Uterus (tissue), 3 donors: ENCODE measurements at regions not wholly inside any gene's neighbourhood (a gene's known extent, or its start where the extent isn't known, plus 50 kb on each side); places are given as distances from the start of the nearest gene placed in this dataset.
A peak's percentile ranks its signal among the peaks of the same experiment; 100 is the strongest.

Experiments used
- DNase-seq, 2 donors: peaks; one replicate each; pipeline ENCODE4 v3.0.0-alpha.2; 2019 to 2020
- H3K27ac ChIP-seq, 2 donors: fragments of 200-600 bp; sonication (generic); 1 replicate in 1 of 2; 2 replicates in 1 of 2; pipeline ENCODE4 v1.5.1; 2016 to 2018
- H3K27me3 ChIP-seq, 2 donors: fragments of 200-600 bp; sonication (generic); one replicate each; pipeline ENCODE4 v1.5.1; 2018 to 2019; ENCODE audit warnings: control low read depth in 1 of 2
- H3K36me3 ChIP-seq, 2 donors: fragments of 200-600 bp; sonication (generic); one replicate each; pipeline ENCODE4 v1.5.1; 2019; ENCODE audit warnings: control low read depth in 1 of 2
- H3K4me1 ChIP-seq, 2 donors: fragments of 200-600 bp; sonication (generic); one replicate each; pipeline ENCODE4 v1.5.1; 2018 to 2019; ENCODE audit warnings: control low read depth in 1 of 2
- H3K4me3 ChIP-seq, 2 donors: fragments of 200-600 bp; sonication (generic); 1 replicate in 1 of 2; 2 replicates in 1 of 2; pipeline ENCODE4 v1.5.1; 2018 to 2019; ENCODE audit warnings: mild to moderate bottlenecking in 1 of 2
- H3K9me3 ChIP-seq, 2 donors: fragments of 200-600 bp; sonication (generic); one replicate each; pipeline ENCODE4 v1.5.1; 2019; ENCODE audit warnings: control low read depth in 1 of 2
- CTCF ChIP-seq, 4 experiments: fragments of 200-600 bp in 2 of 4; fragments of 450-650 bp in 2 of 4; sonication (generic) in 2 of 4; IDR thresholded peaks; one replicate each; pipeline ENCODE4 v1.5.1; 2016 to 2019; ENCODE audit warnings: antibody characterized with exemption in 4 of 4, mild to moderate bottlenecking in 2 of 4, moderate library complexity in 1 of 4
- POLR2A ChIP-seq, 2 donors: fragments of 450-650 bp; IDR thresholded peaks; one replicate each; pipeline ENCODE4 v1.6.1; 2016; ENCODE audit warnings: antibody characterized with exemption in 2 of 2, mild to moderate bottlenecking in 1 of 2, moderate library complexity in 1 of 2
- intact Hi-C: fragments of 100-400 bp; cut with DNase I; formaldehyde crosslinking; loops from one replicate; pipeline ENCODE4 v1.15.1; 2023; ENCODE audit warnings: low total_unique reads
- donor health status: DM: yes; HTN: yes; CAD: no.

DNA sequence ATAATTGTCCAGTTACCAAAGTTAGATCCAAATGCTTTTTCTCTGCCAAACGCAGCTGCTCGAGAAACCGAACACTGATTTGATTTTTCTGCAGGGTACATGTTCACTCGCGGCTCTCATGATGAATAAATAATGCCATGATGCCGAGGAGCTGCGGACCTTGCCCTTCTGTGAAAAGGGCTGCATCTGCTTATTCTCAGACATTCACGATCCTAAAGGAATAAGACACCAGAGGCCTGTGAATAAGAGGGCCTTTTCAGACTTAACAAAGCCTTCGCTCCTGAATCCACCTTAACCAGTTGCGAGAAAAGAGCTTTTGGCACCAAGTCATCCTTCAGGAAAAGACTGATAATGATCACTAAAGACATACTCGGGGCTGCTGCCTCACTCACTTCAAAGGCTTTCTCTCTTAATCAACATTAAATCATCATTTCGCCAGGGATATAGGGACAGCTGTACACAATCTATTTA is 147.5 kb downstream of the FBXO8 start:
- peak in 1 of 2 donors; percentile 27 for DNase-seq
- intact Hi-C loops: no loop called here
- TF ChIP-seq CTCF (IDR thresholded peaks at IDR 0.05): no peak
- no peak for TF ChIP-seq POLR2A (IDR thresholded peaks at IDR 0.05)
- H3K36me3 ChIP-seq: no peaks in the 10 kb centered on the region
- H3K4me3 ChIP-seq: peak overlapping the region in 1 of 2 donors; percentile 31
- peak overlapping the region; percentile 64 to 74 for H3K27ac ChIP-seq
- no peaks in the 10 kb centered on the region for H3K9me3 ChIP-seq
- no peaks in the 10 kb centered on the region for H3K27me3 ChIP-seq
- H3K4me1 ChIP-seq: no peaks in the 10 kb centered on the region

GRCh38 chr4:174135530-174135929 is 147.9 kb downstream of the FBXO8 start:
- Histone ChIP-seq H3K9me3 (no peaks in the 10 kb centered on the region), H3K36me3 (no peaks in the 10 kb centered on the region), H3K27ac (peak overlapping the region; percentile 64 to 74), H3K4me1 (no peaks in the 10 kb centered on the region), H3K4me3 (peak overlapping the region in 1 of 2 donors; percentile 31), H3K27me3 (no peaks in the 10 kb centered on the region)
- TF ChIP-seq POLR2A (IDR thresholded peaks at IDR 0.05) (no peak), CTCF (IDR thresholded peaks at IDR 0.05) (no peak)
- no peak for DNase-seq
- intact Hi-C loops: no loop called here

GRCh38 chr4:174134361-174134760 is 149.1 kb downstream of the FBXO8 start:
- no peak for DNase-seq
- Histone ChIP-seq H3K27me3 (no peaks in the 10 kb centered on the region), H3K27ac (no peak overlapping the region), H3K4me1 (no peaks in the 10 kb centered on the region), H3K36me3 (no peaks in the 10 kb centered on the region), H3K4me3 (no peak overlapping the region), H3K9me3 (no peaks in the 10 kb centered on the region)
- intact Hi-C loops: no loop called here
- no peak for TF ChIP-seq CTCF (IDR thresholded peaks at IDR 0.05)
- TF ChIP-seq POLR2A (IDR thresholded peaks at IDR 0.05): no peak

- no peak for TF ChIP-seq POLR2A (IDR thresholded peaks at IDR 0.05)
- no peak for TF ChIP-seq CTCF (IDR thresholded peaks at IDR 0.05)
- H3K4me1 ChIP-seq: no peaks in the 10 kb centered on the region
Observed at GRCh38 chr4:174133551-174133950, 149.9 kb downstream of the FBXO8 start.

DNA sequence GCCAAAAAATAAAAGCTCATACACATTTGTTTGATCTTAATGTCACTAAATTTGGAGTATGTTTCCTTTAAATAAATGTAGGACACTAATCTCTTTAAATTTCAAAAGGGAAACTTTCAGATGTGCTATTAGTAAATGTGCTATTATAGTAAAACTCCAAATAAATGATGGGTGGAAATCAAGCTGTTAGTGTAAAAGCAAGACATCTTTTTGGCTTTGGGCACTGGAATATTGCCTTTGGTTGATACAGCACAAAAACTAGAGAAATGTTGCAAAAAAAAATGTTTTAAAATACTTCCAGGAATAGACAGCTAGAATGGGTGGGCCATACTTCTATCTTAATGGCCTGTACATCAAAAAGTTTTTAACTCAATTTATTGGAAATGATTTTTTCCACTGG is 151.6 kb downstream of the FBXO8 start:
- no peaks in the 10 kb centered on the region for H3K9me3 ChIP-seq
- intact Hi-C loops: no loop called here
- no peaks in the 10 kb centered on the region for H3K27me3 ChIP-seq
- H3K27ac ChIP-seq: no peak overlapping the region
- no peak for DNase-seq
- no peaks in the 10 kb centered on the region for H3K4me1 ChIP-seq
- TF ChIP-seq POLR2A (IDR thresholded peaks at IDR 0.05) (no peak), CTCF (IDR thresholded peaks at IDR 0.05) (no peak)
- H3K4me3 ChIP-seq: no peak overlapping the region
- no peaks in the 10 kb centered on the region for H3K36me3 ChIP-seq

More at GRCh38 chr4:174133551-174133950, 149.9 kb downstream of the FBXO8 start:
- intact Hi-C loops: no loop called here
- no peak overlapping the region for H3K4me3 ChIP-seq
- no peaks in the 10 kb centered on the region for H3K27me3 ChIP-seq
- no peaks in the 10 kb centered on the region for H3K9me3 ChIP-seq
- H3K27ac ChIP-seq: no peak overlapping the region
- DNase-seq: no peak
- no peaks in the 10 kb centered on the region for H3K36me3 ChIP-seq
